ENCODE measurements at regions not wholly inside any gene's neighbourhood (a gene's known extent, or its start where the extent isn't known, plus 50 kb on each side); places are given as distances from the start of the nearest gene placed in this dataset.

GRCh38 chr6:100165442-100165841 is 171.4 kb upstream of the MCHR2 start:
- CTCF ChIA-PET, result no interaction called here

GRCh38 chr6:100163035-100163434 is 169.0 kb upstream of the MCHR2 start:
- Histone ChIP-seq H3K4me1 (ENCODE audit: insufficient read depth, low read length, poor library complexity, severe bottlenecking) (no peaks in the 10 kb centered on the region), H3K4me3 (ENCODE audit: low read depth, low read length, poor library complexity, severe bottlenecking) (no peak overlapping the region), H3K27ac (ENCODE audit: low read depth, low read length, poor library complexity, severe bottlenecking) (no peak overlapping the region), H3K27me3 (replicated peaks; ENCODE audit: insufficient read depth, low read depth, low read length, poor library complexity) (no peaks in the 10 kb centered on the region), H3K36me3 (ENCODE audit: insufficient read depth, low read length, poor library complexity, severe bottlenecking) (no peaks in the 10 kb centered on the region), H3K9me3 (ENCODE audit: low read depth, low read length, poor library complexity, severe bottlenecking) (no peaks in the 10 kb centered on the region)
- intact Hi-C loops (cut with micrococcal nuclease; ENCODE audit: unreplicated experiment), result no loop called here
- BruUV-seq (replicated peaks), result no TSS peak
- CTCF ChIA-PET, result no interaction called here
- TF ChIP-seq CTCF (conservative IDR thresholded peaks at IDR 0.05; ENCODE audit: low read depth, low read length), result no peak
- no peak for TF ChIP-seq EZH2 (IDR thresholded peaks at IDR 0.05; ENCODE audit: borderline replicate concordance, low read depth, low read length, poor library complexity, severe bottlenecking)
- DNase-seq (ENCODE audit: low spot score), result no peak
- POLR2A ChIA-PET (ENCODE audit: low non-redundant PET), result no interaction called here

More at GRCh38 chr6:100165442-100165841, 171.4 kb upstream of the MCHR2 start:
- TF ChIP-seq EZH2 (IDR thresholded peaks at IDR 0.05; ENCODE audit: borderline replicate concordance, low read depth, low read length, poor library complexity, severe bottlenecking) (no peak), CTCF (conservative IDR thresholded peaks at IDR 0.05; ENCODE audit: low read depth, low read length) (no peak)
- intact Hi-C loops (cut with micrococcal nuclease; ENCODE audit: unreplicated experiment), result no loop called here
- Histone ChIP-seq H3K9me3 (ENCODE audit: low read depth, low read length, poor library complexity, severe bottlenecking) (no peaks in the 10 kb centered on the region), H3K4me3 (ENCODE audit: low read depth, low read length, poor library complexity, severe bottlenecking) (no peak overlapping the region), H3K36me3 (ENCODE audit: insufficient read depth, low read length, poor library complexity, severe bottlenecking) (no peaks in the 10 kb centered on the region), H3K27me3 (replicated peaks; ENCODE audit: insufficient read depth, low read depth, low read length, poor library complexity) (no peaks in the 10 kb centered on the region), H3K4me1 (ENCODE audit: insufficient read depth, low read length, poor library complexity, severe bottlenecking) (no peaks in the 10 kb centered on the region), H3K27ac (ENCODE audit: low read depth, low read length, poor library complexity, severe bottlenecking) (no peak overlapping the region)
- BruUV-seq (replicated peaks), result no TSS peak
- POLR2A ChIA-PET (ENCODE audit: low non-redundant PET), result no interaction called here
- no peak for DNase-seq (ENCODE audit: low spot score)

- intact Hi-C loops (cut with micrococcal nuclease; ENCODE audit: unreplicated experiment), result no loop called here
- no peak for TF ChIP-seq EZH2 (IDR thresholded peaks at IDR 0.05; ENCODE audit: borderline replicate concordance, low read depth, low read length, poor library complexity, severe bottlenecking)
- TF ChIP-seq CTCF (conservative IDR thresholded peaks at IDR 0.05; ENCODE audit: low read depth, low read length), result no peak
- POLR2A ChIA-PET (ENCODE audit: low non-redundant PET), result no interaction called here
- no peak for DNase-seq (ENCODE audit: low spot score)
- Histone ChIP-seq H3K9me3 (ENCODE audit: low read depth, low read length, poor library complexity, severe bottlenecking) (no peaks in the 10 kb centered on the region), H3K36me3 (ENCODE audit: insufficient read depth, low read length, poor library complexity, severe bottlenecking) (no peaks in the 10 kb centered on the region), H3K4me3 (ENCODE audit: low read depth, low read length, poor library complexity, severe bottlenecking) (no peak overlapping the region), H3K27ac (ENCODE audit: low read depth, low read length, poor library complexity, severe bottlenecking) (no peak overlapping the region), H3K27me3 (replicated peaks; ENCODE audit: insufficient read depth, low read depth, low read length, poor library complexity) (no peaks in the 10 kb centered on the region), H3K4me1 (ENCODE audit: insufficient read depth, low read length, poor library complexity, severe bottlenecking) (no peaks in the 10 kb centered on the region)
- CTCF ChIA-PET, result no interaction called here
- BruUV-seq (replicated peaks), result no TSS peak
Measured at GRCh38 chr6:100161782-100162365, 167.9 kb upstream of the MCHR2 start.

Data from A673 (cell line).